ENCODE measurements at regions not wholly inside any gene's neighbourhood (a gene's known extent, or its start where the extent isn't known, plus 50 kb on each side); places are given as distances from the start of the nearest gene placed in this dataset.

DNA sequence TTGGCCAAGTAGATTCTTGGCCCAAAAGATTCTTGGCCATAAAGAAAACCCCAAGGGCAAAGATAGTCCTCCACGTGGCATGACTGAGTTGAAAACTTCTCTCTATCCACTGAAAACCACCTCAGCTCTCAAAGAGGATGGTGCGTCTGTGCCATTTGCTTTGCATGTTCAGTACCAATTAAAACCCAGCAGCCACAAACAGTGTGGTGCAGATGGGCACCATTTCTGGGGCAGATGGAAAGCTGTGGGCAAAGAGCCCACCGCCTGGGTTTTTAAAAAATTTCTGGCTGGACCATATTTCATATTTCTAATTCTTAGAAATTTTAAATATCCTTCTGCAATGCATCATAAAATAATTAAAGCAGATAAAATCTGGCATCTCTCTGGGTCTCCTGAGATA, 84.5 kb upstream of the PUM3 start:
- no peak for DNase-seq (ENCODE audit: low read depth in 4 of 4, low spot score in 3 of 4)

DNA sequence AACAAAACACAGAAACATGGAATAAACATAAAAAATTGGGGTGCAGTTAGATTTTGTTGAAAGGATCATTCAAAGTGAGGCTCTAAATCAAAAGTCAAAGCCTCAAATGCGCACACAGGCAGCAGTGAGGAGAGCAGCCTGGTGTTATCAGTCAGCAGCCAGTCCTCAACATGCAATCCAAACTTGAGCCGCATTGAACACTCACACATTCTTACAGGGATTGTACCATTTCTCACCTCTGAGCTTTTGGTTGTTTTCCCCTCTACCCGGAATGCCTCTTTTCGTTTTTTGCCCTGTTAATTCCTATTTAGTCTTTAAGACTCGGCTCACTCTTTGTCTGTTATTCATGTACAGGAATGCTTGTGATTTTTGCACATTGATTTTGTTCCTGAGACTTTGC, 81.1 kb upstream of the PUM3 start:
- no peak for DNase-seq (ENCODE audit: low read depth in 4 of 4, low spot score in 3 of 4)

DNA sequence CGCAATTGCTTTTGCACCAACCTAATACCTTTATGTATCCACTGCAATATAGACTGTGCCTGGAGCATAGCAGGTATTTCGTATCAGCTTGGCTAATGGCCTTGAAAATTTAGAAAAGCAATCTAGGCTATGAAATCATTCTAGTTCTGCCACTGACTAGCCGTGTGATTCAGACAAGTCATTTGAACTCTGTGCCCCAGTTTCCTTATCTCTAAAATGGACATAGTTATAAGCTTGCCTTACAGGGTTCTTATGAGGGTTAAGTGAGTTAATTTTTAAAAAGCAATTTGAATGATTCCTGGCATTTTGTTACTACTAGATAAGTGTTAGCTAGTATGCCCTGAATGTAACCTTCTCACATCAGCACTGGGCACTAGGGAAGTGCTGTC, 80.5 kb upstream of the PUM3 start:
- DNase-seq (ENCODE audit: low read depth in 4 of 4, low spot score in 3 of 4): no peak

DNA sequence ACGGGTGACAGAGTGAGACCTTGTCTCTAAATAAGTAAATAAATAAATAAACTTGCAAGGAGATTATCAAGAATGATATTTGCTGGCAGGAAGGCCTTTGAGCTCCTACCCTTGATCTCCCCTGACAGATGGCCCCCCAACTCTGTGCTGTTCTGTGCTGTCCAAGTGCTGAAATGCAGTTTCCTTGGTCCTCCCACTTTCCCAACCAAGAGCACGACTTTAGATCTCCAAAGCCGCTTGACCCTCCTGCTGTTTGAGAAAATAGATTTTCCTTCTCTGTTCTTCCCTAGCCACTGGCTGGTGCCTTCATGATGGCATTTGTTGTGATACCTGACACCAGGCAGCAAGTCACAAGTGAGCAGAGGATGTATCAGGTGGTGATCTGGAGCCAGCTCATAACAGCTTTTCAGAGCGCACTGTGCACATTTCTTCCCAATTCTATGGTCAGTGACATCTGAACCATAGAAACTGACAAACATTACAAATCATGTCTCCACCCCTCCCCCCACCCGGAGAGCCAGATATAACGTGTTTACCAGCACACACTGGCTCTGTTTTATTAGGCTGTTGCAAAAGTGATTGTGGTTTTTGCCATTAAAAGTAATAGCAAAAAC, 80.0 kb upstream of the PUM3 start:
- no peak for DNase-seq (ENCODE audit: low read depth in 4 of 4, low spot score in 3 of 4)

DNA sequence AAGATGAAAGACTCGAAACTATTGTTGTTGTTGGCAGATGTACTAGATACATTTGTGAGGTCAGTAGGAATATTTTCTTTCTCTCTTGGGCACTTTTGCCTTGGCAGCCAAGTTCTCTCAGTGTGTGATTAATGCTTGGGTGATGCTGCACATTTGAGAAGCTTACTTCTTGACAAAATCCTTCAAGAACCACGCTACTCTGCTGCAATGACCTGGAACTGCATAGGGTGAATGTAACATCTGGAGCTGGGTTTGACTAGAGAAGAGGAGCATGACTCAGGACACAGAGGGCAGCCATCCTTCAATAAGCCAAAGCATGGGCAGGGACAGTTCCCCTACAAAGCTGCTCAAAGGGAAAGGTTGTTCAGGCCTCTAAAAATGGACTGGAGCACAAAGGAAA, 75.5 kb upstream of the PUM3 start:
- no peak for DNase-seq (ENCODE audit: low read depth in 4 of 4, low spot score in 3 of 4)

DNA sequence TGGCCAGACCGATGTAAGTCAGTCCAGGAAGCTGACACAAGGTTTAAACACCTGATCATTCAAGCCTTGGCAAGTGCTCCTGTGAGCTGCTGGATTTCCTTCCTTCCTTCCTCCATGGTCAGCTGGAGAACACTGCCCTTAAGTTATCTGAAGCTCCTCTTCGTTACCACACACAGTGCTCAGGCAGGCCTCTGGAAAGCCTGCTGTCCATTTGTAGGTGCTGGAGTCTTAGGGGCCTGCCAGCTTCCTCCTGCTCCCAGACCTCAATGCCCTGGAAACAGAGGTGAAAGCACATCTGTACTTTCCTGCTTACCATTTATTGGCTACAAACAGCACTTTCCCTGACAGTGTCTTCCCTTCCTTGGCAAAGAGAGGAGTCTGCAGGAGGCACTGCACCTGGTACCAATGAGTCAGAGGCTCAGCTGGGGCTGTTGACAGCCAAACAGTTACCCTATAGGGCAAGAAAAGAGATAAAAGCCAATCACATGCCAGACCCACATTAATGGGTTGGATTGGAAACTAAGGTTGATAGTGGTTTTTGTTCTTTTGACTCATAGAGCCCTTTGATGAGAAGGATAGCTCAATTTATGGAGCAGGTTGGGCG, 72.6 kb upstream of the PUM3 start:
- no peak for DNase-seq (ENCODE audit: low read depth in 4 of 4, low spot score in 3 of 4)

DNA sequence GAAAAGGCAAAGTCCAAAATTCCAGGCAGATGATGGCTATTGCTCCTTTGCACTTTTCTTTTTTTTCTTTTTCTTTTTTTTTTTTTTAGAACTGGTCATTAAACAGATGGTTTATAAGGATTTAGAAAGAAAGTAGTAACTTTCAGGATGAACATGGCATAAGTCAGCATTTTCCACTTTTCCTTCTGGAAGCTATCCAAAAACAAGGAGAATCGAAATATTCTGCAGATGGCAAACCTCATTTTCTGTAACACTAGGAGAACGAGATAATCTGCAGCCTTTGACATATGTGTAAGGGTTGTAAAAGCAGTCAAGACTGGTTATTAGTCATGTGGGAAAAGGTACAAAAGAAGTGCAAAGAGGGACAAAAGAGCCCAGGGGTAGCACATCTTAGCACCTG, 69.1 kb upstream of the PUM3 start:
- no peak for DNase-seq (ENCODE audit: low read depth in 4 of 4, low spot score in 3 of 4)

DNA sequence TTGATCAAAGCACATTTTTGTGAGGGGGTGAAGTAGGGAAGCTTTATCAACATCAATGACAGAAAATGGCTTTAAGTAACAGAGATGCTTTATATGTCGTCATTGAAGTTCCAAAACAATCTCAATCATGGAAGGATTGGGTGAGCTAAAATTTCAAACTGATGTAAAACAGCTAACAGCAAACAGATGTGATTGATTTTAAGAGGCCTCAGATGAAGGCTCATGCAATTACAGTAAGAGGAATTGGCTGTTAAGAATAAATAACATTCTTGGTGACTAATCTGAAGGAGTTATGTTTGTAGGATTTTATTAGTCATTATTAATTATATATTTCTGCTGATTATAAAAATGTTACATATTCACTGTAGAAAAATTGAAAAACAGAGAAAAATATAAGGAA, 63.5 kb upstream of the PUM3 start:
- no peak for DNase-seq (ENCODE audit: low read depth in 4 of 4, low spot score in 3 of 4)

DNA sequence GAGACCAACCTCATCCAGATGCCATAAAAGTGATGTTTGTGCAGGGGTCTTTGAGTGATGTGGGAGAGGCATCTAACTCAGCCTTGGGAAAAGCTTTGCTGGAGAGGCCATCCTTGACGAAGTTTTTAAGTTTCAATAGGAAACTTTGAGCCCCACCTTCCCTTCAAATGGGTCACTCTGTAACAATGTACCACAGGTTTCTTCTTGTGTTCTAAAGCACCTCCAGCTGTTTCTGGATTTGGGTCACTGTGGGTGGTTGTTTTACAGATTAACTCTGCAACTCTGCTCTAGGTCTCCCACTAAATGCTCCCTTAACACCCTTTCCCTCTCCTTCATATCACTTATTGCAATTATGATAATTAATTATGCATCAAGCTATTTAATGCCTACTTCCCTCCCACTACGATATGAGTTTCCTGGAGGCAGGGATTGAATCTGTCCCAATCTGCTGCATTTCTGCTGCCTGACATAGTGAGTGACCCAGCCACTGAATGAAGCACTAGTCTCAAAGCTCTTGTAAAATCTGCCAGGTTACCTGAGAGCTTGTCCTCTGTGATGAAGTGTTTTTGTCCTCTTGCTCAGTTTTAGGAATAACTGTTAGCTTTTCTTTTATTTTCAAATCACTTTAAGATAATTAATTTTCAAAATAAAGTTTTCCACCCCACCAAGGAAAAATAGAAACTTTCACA, 60.5 kb upstream of the PUM3 start:
- no peak for DNase-seq (ENCODE audit: low read depth in 4 of 4, low spot score in 3 of 4)

Data from right renal pelvis (tissue), 4 donors.